GM23338 (cell line): ENCODE measurements at regions not wholly inside any gene's neighbourhood (a gene's known extent, or its start where the extent isn't known, plus 50 kb on each side); places are given as distances from the start of the nearest gene placed in this dataset.
"Not testable (repeated sequence)": the region's sequence is repeated elsewhere in the genome, so short reads cannot be mapped to it uniquely, and the experiment has no call there.

Experiments
- CREB1 ChIP-seq: fragments of 250-450 bp; sonication (Bioruptor Pico); IDR thresholded peaks from 2 replicates; pipeline ENCODE4 v1.5.0; 2020; ENCODE audit warnings: low read depth, mild to moderate bottlenecking, moderate library complexity
- EZH2 ChIP-seq: fragments of 200-600 bp; sonication (generic); IDR thresholded peaks from one replicate; pipeline ENCODE4 v1.8.0; 2017; ENCODE audit warnings: antibody characterized with exemption, mild to moderate bottlenecking, low read depth; ENCODE audit not compliant: unreplicated experiment
- EZH2phosphoT487 ChIP-seq: fragments of 200-600 bp; sonication (generic); IDR thresholded peaks from one replicate; pipeline ENCODE4 v1.8.1; 2018; ENCODE audit warnings: antibody characterized with exemption; ENCODE audit not compliant: unreplicated experiment
- JUNB ChIP-seq: IDR thresholded peaks from one replicate; pipeline ENCODE4 v1.6.1; 2016; ENCODE audit warnings: antibody characterized with exemption; ENCODE audit not compliant: unreplicated experiment
- NANOG ChIP-seq: IDR thresholded peaks from 2 replicates; pipeline ENCODE4 v1.6.1; 2016; ENCODE audit warnings: antibody characterized with exemption, borderline replicate concordance
- POLR2AphosphoS5 ChIP-seq: IDR thresholded peaks from 2 replicates; pipeline ENCODE4 v1.6.1; 2016; ENCODE audit warnings: antibody characterized with exemption, low read depth
- STAT1 ChIP-seq: IDR thresholded peaks from one replicate; pipeline ENCODE4 v1.6.1; 2016; ENCODE audit warnings: antibody characterized with exemption; ENCODE audit not compliant: unreplicated experiment
- ZNF114 ChIP-seq: fragments of 250-450 bp; sonication (Bioruptor Pico); IDR thresholded peaks from 2 replicates; pipeline ENCODE4 v1.5.0; 2020; ENCODE audit warnings: mild to moderate bottlenecking, moderate library complexity
- ZNF331 ChIP-seq: fragments of 250-450 bp; sonication (Bioruptor Pico); IDR thresholded peaks from 2 replicates; pipeline ENCODE4 v1.5.0; 2020; ENCODE audit warnings: low read depth, mild to moderate bottlenecking, moderate library complexity
- TF ChIP-seq, protein P1 (sequence below), 2 experiments: fragments of 200-600 bp in 1 of 2; sonication (generic) in 1 of 2; conservative IDR thresholded peaks; 2 replicates each; pipeline versions ENCODE4 v1.5.1 to v1.6.1; 2016 to 2017; ENCODE audit warnings: antibody characterized with exemption in 2 of 2, low read depth in 2 of 2, mild to moderate bottlenecking in 2 of 2, moderate library complexity in 1 of 2
- TF ChIP-seq, protein P2 (sequence below): IDR thresholded peaks from 2 replicates; pipeline ENCODE4 v1.6.1; 2016; ENCODE audit warnings: antibody characterized with exemption
- TF ChIP-seq, protein P3 (sequence below): IDR thresholded peaks from one replicate; pipeline ENCODE4 v1.6.1; 2018; ENCODE audit warnings: antibody characterized with exemption; ENCODE audit not compliant: unreplicated experiment
- TF ChIP-seq, protein P4 (sequence below): fragments of 250-450 bp; sonication (Bioruptor Pico); IDR thresholded peaks from 2 replicates; pipeline ENCODE4 v1.5.0; 2020; ENCODE audit warnings: mild to moderate bottlenecking, moderate library complexity

DNA sequence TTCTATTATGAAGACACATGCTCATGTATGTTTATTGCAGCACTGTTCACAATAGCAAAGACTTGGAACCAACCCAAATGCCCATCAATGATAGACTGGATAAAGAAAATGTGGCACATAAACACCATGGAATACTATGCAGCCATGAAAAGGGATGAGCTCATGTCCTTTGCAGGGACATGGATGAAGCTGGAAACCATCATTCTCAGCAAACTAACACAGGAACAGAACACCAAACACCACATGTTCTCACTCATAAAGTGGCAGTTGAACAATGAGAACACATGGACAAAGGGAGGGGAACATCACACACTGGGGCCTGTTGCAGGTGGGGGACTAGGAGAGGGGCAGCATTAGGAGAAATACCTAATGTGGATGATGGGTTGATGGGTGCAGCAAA is 77.9 kb upstream of the BCHE start:
- not testable (repeated sequence) for TF ChIP-seq CREB1; ZNF114 (CRISPR knock-in tag); EZH2phosphoT487; POLR2AphosphoS5; EZH2; JUNB; STAT1; NANOG; ZNF331 (CRISPR knock-in tag)
- TF ChIP-seq, protein P1, sequence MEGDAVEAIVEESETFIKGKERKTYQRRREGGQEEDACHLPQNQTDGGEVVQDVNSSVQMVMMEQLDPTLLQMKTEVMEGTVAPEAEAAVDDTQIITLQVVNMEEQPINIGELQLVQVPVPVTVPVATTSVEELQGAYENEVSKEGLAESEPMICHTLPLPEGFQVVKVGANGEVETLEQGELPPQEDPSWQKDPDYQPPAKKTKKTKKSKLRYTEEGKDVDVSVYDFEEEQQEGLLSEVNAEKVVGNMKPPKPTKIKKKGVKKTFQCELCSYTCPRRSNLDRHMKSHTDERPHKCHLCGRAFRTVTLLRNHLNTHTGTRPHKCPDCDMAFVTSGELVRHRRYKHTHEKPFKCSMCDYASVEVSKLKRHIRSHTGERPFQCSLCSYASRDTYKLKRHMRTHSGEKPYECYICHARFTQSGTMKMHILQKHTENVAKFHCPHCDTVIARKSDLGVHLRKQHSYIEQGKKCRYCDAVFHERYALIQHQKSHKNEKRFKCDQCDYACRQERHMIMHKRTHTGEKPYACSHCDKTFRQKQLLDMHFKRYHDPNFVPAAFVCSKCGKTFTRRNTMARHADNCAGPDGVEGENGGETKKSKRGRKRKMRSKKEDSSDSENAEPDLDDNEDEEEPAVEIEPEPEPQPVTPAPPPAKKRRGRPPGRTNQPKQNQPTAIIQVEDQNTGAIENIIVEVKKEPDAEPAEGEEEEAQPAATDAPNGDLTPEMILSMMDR (conservative IDR thresholded peaks at IDR 0.05; ENCODE audit: low read depth in 2 of 2), result not testable (repeated sequence)
- TF ChIP-seq, protein P2, sequence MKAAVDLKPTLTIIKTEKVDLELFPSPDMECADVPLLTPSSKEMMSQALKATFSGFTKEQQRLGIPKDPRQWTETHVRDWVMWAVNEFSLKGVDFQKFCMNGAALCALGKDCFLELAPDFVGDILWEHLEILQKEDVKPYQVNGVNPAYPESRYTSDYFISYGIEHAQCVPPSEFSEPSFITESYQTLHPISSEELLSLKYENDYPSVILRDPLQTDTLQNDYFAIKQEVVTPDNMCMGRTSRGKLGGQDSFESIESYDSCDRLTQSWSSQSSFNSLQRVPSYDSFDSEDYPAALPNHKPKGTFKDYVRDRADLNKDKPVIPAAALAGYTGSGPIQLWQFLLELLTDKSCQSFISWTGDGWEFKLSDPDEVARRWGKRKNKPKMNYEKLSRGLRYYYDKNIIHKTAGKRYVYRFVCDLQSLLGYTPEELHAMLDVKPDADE, result not testable (repeated sequence)
- TF ChIP-seq, protein P3, sequence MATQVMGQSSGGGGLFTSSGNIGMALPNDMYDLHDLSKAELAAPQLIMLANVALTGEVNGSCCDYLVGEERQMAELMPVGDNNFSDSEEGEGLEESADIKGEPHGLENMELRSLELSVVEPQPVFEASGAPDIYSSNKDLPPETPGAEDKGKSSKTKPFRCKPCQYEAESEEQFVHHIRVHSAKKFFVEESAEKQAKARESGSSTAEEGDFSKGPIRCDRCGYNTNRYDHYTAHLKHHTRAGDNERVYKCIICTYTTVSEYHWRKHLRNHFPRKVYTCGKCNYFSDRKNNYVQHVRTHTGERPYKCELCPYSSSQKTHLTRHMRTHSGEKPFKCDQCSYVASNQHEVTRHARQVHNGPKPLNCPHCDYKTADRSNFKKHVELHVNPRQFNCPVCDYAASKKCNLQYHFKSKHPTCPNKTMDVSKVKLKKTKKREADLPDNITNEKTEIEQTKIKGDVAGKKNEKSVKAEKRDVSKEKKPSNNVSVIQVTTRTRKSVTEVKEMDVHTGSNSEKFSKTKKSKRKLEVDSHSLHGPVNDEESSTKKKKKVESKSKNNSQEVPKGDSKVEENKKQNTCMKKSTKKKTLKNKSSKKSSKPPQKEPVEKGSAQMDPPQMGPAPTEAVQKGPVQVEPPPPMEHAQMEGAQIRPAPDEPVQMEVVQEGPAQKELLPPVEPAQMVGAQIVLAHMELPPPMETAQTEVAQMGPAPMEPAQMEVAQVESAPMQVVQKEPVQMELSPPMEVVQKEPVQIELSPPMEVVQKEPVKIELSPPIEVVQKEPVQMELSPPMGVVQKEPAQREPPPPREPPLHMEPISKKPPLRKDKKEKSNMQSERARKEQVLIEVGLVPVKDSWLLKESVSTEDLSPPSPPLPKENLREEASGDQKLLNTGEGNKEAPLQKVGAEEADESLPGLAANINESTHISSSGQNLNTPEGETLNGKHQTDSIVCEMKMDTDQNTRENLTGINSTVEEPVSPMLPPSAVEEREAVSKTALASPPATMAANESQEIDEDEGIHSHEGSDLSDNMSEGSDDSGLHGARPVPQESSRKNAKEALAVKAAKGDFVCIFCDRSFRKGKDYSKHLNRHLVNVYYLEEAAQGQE, result not testable (repeated sequence)
- TF ChIP-seq, protein P4, sequence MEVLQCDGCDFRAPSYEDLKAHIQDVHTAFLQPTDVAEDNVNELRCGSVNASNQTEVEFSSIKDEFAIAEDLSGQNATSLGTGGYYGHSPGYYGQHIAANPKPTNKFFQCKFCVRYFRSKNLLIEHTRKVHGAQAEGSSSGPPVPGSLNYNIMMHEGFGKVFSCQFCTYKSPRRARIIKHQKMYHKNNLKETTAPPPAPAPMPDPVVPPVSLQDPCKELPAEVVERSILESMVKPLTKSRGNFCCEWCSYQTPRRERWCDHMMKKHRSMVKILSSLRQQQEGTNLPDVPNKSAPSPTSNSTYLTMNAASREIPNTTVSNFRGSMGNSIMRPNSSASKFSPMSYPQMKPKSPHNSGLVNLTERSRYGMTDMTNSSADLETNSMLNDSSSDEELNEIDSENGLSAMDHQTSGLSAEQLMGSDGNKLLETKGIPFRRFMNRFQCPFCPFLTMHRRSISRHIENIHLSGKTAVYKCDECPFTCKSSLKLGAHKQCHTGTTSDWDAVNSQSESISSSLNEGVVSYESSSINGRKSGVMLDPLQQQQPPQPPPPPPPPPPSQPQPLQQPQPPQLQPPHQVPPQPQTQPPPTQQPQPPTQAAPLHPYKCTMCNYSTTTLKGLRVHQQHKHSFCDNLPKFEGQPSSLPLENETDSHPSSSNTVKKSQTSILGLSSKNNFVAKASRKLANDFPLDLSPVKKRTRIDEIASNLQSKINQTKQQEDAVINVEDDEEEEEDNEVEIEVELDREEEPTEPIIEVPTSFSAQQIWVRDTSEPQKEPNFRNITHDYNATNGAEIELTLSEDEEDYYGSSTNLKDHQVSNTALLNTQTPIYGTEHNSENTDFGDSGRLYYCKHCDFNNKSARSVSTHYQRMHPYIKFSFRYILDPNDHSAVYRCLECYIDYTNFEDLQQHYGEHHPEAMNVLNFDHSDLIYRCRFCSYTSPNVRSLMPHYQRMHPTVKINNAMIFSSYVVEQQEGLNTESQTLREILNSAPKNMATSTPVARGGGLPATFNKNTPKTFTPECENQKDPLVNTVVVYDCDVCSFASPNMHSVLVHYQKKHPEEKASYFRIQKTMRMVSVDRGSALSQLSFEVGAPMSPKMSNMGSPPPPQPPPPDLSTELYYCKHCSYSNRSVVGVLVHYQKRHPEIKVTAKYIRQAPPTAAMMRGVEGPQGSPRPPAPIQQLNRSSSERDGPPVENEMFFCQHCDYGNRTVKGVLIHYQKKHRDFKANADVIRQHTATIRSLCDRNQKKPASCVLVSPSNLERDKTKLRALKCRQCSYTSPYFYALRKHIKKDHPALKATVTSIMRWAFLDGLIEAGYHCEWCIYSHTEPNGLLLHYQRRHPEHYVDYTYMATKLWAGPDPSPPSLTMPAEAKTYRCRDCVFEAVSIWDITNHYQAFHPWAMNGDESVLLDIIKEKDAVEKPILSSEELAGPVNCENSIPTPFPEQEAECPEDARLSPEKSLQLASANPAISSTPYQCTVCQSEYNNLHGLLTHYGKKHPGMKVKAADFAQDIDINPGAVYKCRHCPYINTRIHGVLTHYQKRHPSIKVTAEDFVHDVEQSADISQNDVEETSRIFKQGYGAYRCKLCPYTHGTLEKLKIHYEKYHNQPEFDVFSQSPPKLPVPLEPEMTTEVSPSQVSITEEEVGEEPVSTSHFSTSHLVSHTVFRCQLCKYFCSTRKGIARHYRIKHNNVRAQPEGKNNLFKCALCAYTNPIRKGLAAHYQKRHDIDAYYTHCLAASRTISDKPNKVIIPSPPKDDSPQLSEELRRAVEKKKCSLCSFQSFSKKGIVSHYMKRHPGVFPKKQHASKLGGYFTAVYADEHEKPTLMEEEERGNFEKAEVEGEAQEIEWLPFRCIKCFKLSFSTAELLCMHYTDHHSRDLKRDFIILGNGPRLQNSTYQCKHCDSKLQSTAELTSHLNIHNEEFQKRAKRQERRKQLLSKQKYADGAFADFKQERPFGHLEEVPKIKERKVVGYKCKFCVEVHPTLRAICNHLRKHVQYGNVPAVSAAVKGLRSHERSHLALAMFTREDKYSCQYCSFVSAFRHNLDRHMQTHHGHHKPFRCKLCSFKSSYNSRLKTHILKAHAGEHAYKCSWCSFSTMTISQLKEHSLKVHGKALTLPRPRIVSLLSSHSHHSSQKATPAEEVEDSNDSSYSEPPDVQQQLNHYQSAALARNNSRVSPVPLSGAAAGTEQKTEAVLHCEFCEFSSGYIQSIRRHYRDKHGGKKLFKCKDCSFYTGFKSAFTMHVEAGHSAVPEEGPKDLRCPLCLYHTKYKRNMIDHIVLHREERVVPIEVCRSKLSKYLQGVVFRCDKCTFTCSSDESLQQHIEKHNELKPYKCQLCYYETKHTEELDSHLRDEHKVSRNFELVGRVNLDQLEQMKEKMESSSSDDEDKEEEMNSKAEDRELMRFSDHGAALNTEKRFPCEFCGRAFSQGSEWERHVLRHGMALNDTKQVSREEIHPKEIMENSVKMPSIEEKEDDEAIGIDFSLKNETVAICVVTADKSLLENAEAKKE (CRISPR knock-in tag), result not testable (repeated sequence)
